Activated T-helper 2 cell treated with anti-CD3 and anti-CD28 coated beads, Interferon-gamma antibody, Interleukin-2, Interleukin-4, amounts not matched to agents 10 μg/mL and 5 μg/mL and 100 μg/mL, durations not matched to agents 14 hours and 24 hours and 36 hours (primary cell): ENCODE measurements at regions not wholly inside any gene's neighbourhood (a gene's known extent, or its start where the extent isn't known, plus 50 kb on each side); places are given as distances from the start of the nearest gene placed in this dataset.
"Not testable (repeated sequence)": the region's sequence is repeated elsewhere in the genome, so short reads cannot be mapped to it uniquely, and the experiment has no call there.

Experiments used
- DNase-seq: peaks from one replicate; pipeline ENCODE4 v3.0.0; 2021; ENCODE audit warnings: low spot score
- H3K27ac Mint-ChIP-seq: one replicate; pipeline ENCODE4 v1.8.0; 2021; ENCODE audit warnings: mixed read lengths
- H3K27me3 Mint-ChIP-seq: one replicate; pipeline ENCODE4 v1.8.0; 2021; ENCODE audit warnings: low read depth, mixed read lengths
- H3K36me3 Mint-ChIP-seq: one replicate; pipeline ENCODE4 v1.8.0; 2021; ENCODE audit warnings: low read depth, mixed read lengths
- H3K4me1 Mint-ChIP-seq: one replicate; pipeline ENCODE4 v1.8.0; 2021; ENCODE audit warnings: low read depth, mixed read lengths
- H3K4me3 Mint-ChIP-seq: one replicate; pipeline ENCODE4 v1.8.0; 2021; ENCODE audit warnings: low read depth, mild to moderate bottlenecking, moderate library complexity, mixed read lengths
- H3K9me3 Mint-ChIP-seq: one replicate; pipeline ENCODE4 v1.8.0; 2021; ENCODE audit warnings: mixed read lengths
- intact Hi-C: fragments of 100-400 bp; cut with micrococcal nuclease; formaldehyde crosslinking; loops from one replicate; pipeline ENCODE4 v1.15.1; 2023

GRCh38 chr6:120268256-120268655, 918.7 kb upstream of the MAN1A1 start:
- H3K4me1 Mint-ChIP-seq, H3K27me3 Mint-ChIP-seq, H3K4me3 Mint-ChIP-seq, H3K27ac Mint-ChIP-seq, intact Hi-C loops, H3K9me3 Mint-ChIP-seq, DNase-seq, H3K36me3 Mint-ChIP-seq: not testable (repeated sequence)

GRCh38 chr6:120262354-120262753, 912.8 kb upstream of the MAN1A1 start:
- no peak for DNase-seq
- no peaks in the 10 kb centered on the region for H3K4me1 Mint-ChIP-seq
- H3K36me3 Mint-ChIP-seq, result no peaks in the 10 kb centered on the region
- intact Hi-C loops, result no loop called here
- no peaks in the 10 kb centered on the region for H3K27me3 Mint-ChIP-seq
- H3K4me3 Mint-ChIP-seq, result no peak overlapping the region
- H3K9me3 Mint-ChIP-seq, result no peaks in the 10 kb centered on the region
- H3K27ac Mint-ChIP-seq, result no peak overlapping the region

GRCh38 chr6:120260636-120261035, 911.1 kb upstream of the MAN1A1 start:
- Mint-ChIP-seq H3K4me1 (no peaks in the 10 kb centered on the region), H3K27ac (no peak overlapping the region), H3K36me3 (no peaks in the 10 kb centered on the region), H3K27me3 (no peaks in the 10 kb centered on the region), H3K9me3 (no peaks in the 10 kb centered on the region), H3K4me3 (no peak overlapping the region)
- DNase-seq, result no peak
- intact Hi-C loops, result no loop called here

GRCh38 chr6:120254651-120255050, 905.1 kb upstream of the MAN1A1 start:
- Mint-ChIP-seq H3K4me1 (no peaks in the 10 kb centered on the region), H3K27me3 (no peaks in the 10 kb centered on the region), H3K4me3 (no peak overlapping the region), H3K36me3 (no peaks in the 10 kb centered on the region), H3K9me3 (peaks cover 8% of the 10 kb centered on the region), H3K27ac (no peak overlapping the region)
- intact Hi-C loops, result no loop called here
- no peak for DNase-seq

GRCh38 chr6:120248451-120248850, 898.9 kb upstream of the MAN1A1 start:
- H3K4me1 Mint-ChIP-seq, result no peaks in the 10 kb centered on the region
- H3K4me3 Mint-ChIP-seq, result no peak overlapping the region
- H3K27me3 Mint-ChIP-seq, result no peaks in the 10 kb centered on the region
- intact Hi-C loops, result no loop called here
- H3K36me3 Mint-ChIP-seq, result no peaks in the 10 kb centered on the region
- no peak overlapping the region for H3K27ac Mint-ChIP-seq
- H3K9me3 Mint-ChIP-seq, result no peaks in the 10 kb centered on the region
- DNase-seq, result no peak

GRCh38 chr6:120237221-120237620, 887.7 kb upstream of the MAN1A1 start:
- no peaks in the 10 kb centered on the region for H3K27me3 Mint-ChIP-seq
- H3K9me3 Mint-ChIP-seq, result peaks cover 4% of the 10 kb centered on the region
- no peak overlapping the region for H3K27ac Mint-ChIP-seq
- H3K36me3 Mint-ChIP-seq, result no peaks in the 10 kb centered on the region
- no peak for DNase-seq
- no peak overlapping the region for H3K4me3 Mint-ChIP-seq
- H3K4me1 Mint-ChIP-seq, result no peaks in the 10 kb centered on the region
- intact Hi-C loops, result no loop called here

GRCh38 chr6:120230008-120230407, 880.4 kb upstream of the MAN1A1 start:
- no peaks in the 10 kb centered on the region for H3K36me3 Mint-ChIP-seq
- no peaks in the 10 kb centered on the region for H3K27me3 Mint-ChIP-seq
- H3K27ac Mint-ChIP-seq, result no peak overlapping the region
- no peaks in the 10 kb centered on the region for H3K4me1 Mint-ChIP-seq
- H3K9me3 Mint-ChIP-seq, result peaks cover 9% of the 10 kb centered on the region
- no peak overlapping the region for H3K4me3 Mint-ChIP-seq
- DNase-seq, result no peak
- intact Hi-C loops, result no loop called here

- Mint-ChIP-seq H3K4me3 (no peak overlapping the region), H3K27me3 (no peaks in the 10 kb centered on the region), H3K9me3 (peaks cover 5% of the 10 kb centered on the region), H3K4me1 (no peaks in the 10 kb centered on the region), H3K36me3 (no peaks in the 10 kb centered on the region), H3K27ac (no peak overlapping the region)
- no peak for DNase-seq
- intact Hi-C loops, result no loop called here
Observed at GRCh38 chr6:120228297-120228696, 878.7 kb upstream of the MAN1A1 start.

GRCh38 chr6:120219339-120219738, 869.8 kb upstream of the MAN1A1 start:
- H3K36me3 Mint-ChIP-seq, result no peaks in the 10 kb centered on the region

GRCh38 chr6:120214088-120214499, 864.5 kb upstream of the MAN1A1 start:
- Mint-ChIP-seq H3K4me3 (no peak overlapping the region), H3K27ac (no peak overlapping the region), H3K27me3 (no peaks in the 10 kb centered on the region), H3K36me3 (no peaks in the 10 kb centered on the region), H3K9me3 (no peaks in the 10 kb centered on the region), H3K4me1 (peaks cover 1% of the 10 kb centered on the region)
- DNase-seq, result no peak
- intact Hi-C loops, result no loop called here

More at GRCh38 chr6:120219339-120219738, 869.8 kb upstream of the MAN1A1 start:
- DNase-seq, result no peak
- no peak overlapping the region for H3K27ac Mint-ChIP-seq
- intact Hi-C loops, result no loop called here
- H3K9me3 Mint-ChIP-seq, result no peaks in the 10 kb centered on the region
- no peak overlapping the region for H3K4me3 Mint-ChIP-seq
- no peaks in the 10 kb centered on the region for H3K27me3 Mint-ChIP-seq
- H3K4me1 Mint-ChIP-seq, result no peaks in the 10 kb centered on the region

GRCh38 chr6:120211955-120212792, 862.6 kb upstream of the MAN1A1 start:
- no peak for DNase-seq
- no peaks in the 10 kb centered on the region for H3K27me3 Mint-ChIP-seq
- H3K36me3 Mint-ChIP-seq, result no peaks in the 10 kb centered on the region
- H3K4me1 Mint-ChIP-seq, result peaks cover 1% of the 10 kb centered on the region
- intact Hi-C loops, result no loop called here
- no peak overlapping the region for H3K27ac Mint-ChIP-seq
- H3K9me3 Mint-ChIP-seq, result no peaks in the 10 kb centered on the region
- H3K4me3 Mint-ChIP-seq, result no peak overlapping the region

GRCh38 chr6:120202878-120203277, 853.3 kb upstream of the MAN1A1 start:
- intact Hi-C loops, result no loop called here
- Mint-ChIP-seq H3K27ac (no peak overlapping the region), H3K27me3 (no peaks in the 10 kb centered on the region), H3K4me3 (no peak overlapping the region), H3K9me3 (no peaks in the 10 kb centered on the region), H3K36me3 (no peaks in the 10 kb centered on the region), H3K4me1 (no peaks in the 10 kb centered on the region)
- DNase-seq, result no peak

- no peak overlapping the region for H3K27ac Mint-ChIP-seq
- no peaks in the 10 kb centered on the region for H3K36me3 Mint-ChIP-seq
- DNase-seq, result no peak
- no peaks in the 10 kb centered on the region for H3K4me1 Mint-ChIP-seq
- no peaks in the 10 kb centered on the region for H3K27me3 Mint-ChIP-seq
- intact Hi-C loops, result no loop called here
- no peaks in the 10 kb centered on the region for H3K9me3 Mint-ChIP-seq
- H3K4me3 Mint-ChIP-seq, result no peak overlapping the region
Observed at GRCh38 chr6:120200853-120201252, 851.3 kb upstream of the MAN1A1 start.
